ENCODE measurements at regions not wholly inside any gene's neighbourhood (a gene's known extent, or its start where the extent isn't known, plus 50 kb on each side); places are given as distances from the start of the nearest gene placed in this dataset.

GRCh38 chr18:22844628-22845027, 88.5 kb upstream of the RBBP8 start:
- H3K9me3 ChIP-seq (ENCODE audit: control insufficient read depth, insufficient read depth, low read length) = no peaks in the 10 kb centered on the region
- DNase-seq (ENCODE audit: low read depth, low spot score) = no peak
- CTCF ChIA-PET = no interaction called here
- no peak overlapping the region for H3K27ac ChIP-seq (ENCODE audit: low read depth, low read length)
- TF ChIP-seq CTCF (IDR thresholded peaks at IDR 0.05; ENCODE audit: low read depth, low read length) = no peak
- no peak overlapping the region for H3K4me3 ChIP-seq (ENCODE audit: low read depth, low read length)
- H3K27me3 ChIP-seq (ENCODE audit: control insufficient read depth, insufficient read depth, low read length) = no peaks in the 10 kb centered on the region
- POLR2A ChIA-PET = no interaction called here

- ChIA-PET CTCF (interaction anchor here (0.7 to 1.2 kb wide), 5 partner anchors 15 to 493 kb away, joined by 3 read pairs; no protein-coding TSS in a partner anchor), POLR2A (no interaction called here)
- Histone ChIP-seq H3K27ac (ENCODE audit: low read depth, low read length) (no peak overlapping the region), H3K4me3 (ENCODE audit: low read depth, low read length) (no peak overlapping the region), H3K27me3 (ENCODE audit: control insufficient read depth, insufficient read depth, low read length) (no peaks in the 10 kb centered on the region), H3K9me3 (ENCODE audit: control insufficient read depth, insufficient read depth, low read length) (no peaks in the 10 kb centered on the region)
- no peak for DNase-seq (ENCODE audit: low read depth, low spot score)
- peak; percentile 64 for TF ChIP-seq CTCF (IDR thresholded peaks at IDR 0.05; ENCODE audit: low read depth, low read length)
These were observed 86.9 kb upstream of the RBBP8 start for GRCh38 chr18:22846088-22846683.

GRCh38 chr18:22846697-22847096, 86.4 kb upstream of the RBBP8 start:
- Histone ChIP-seq H3K9me3 (ENCODE audit: control insufficient read depth, insufficient read depth, low read length) (no peaks in the 10 kb centered on the region), H3K27ac (ENCODE audit: low read depth, low read length) (no peak overlapping the region), H3K27me3 (ENCODE audit: control insufficient read depth, insufficient read depth, low read length) (no peaks in the 10 kb centered on the region), H3K4me3 (ENCODE audit: low read depth, low read length) (no peak overlapping the region)
- CTCF ChIA-PET = interaction anchor here (0.6 to 1.6 kb wide), 3 partner anchors 16 to 975 kb away, joined by 3 to 5 read pairs (median 3); no protein-coding TSS in a partner anchor
- DNase-seq (ENCODE audit: low read depth, low spot score) = no peak
- POLR2A ChIA-PET = no interaction called here
- no peak for TF ChIP-seq CTCF (IDR thresholded peaks at IDR 0.05; ENCODE audit: low read depth, low read length)

- no peak for DNase-seq (ENCODE audit: low read depth, low spot score)
- Histone ChIP-seq H3K9me3 (ENCODE audit: control insufficient read depth, insufficient read depth, low read length) (no peaks in the 10 kb centered on the region), H3K27ac (ENCODE audit: low read depth, low read length) (no peak overlapping the region), H3K27me3 (ENCODE audit: control insufficient read depth, insufficient read depth, low read length) (no peaks in the 10 kb centered on the region), H3K4me3 (ENCODE audit: low read depth, low read length) (no peak overlapping the region)
- ChIA-PET POLR2A (interaction anchor here (0.6 to 1.0 kb wide), 2 partner anchors 8 to 124 kb away, joined by 5 to 6 read pairs; no protein-coding TSS in a partner anchor), CTCF (interaction anchor here (0.7 to 1.6 kb wide), 3 partner anchors 17 to 1229 kb away, joined by 3 to 5 read pairs (median 3); no protein-coding TSS in a partner anchor)
- TF ChIP-seq CTCF (IDR thresholded peaks at IDR 0.05; ENCODE audit: low read depth, low read length) = no peak
These were observed 85.7 kb upstream of the RBBP8 start for GRCh38 chr18:22847392-22847791.

- DNase-seq (ENCODE audit: low read depth, low spot score) = no peak
- no peak overlapping the region for H3K4me3 ChIP-seq (ENCODE audit: low read depth, low read length)
- no peak for TF ChIP-seq CTCF (IDR thresholded peaks at IDR 0.05; ENCODE audit: low read depth, low read length)
- ChIA-PET POLR2A (interaction anchor here (1.0 kb wide), 1 partner anchor 9 kb away, joined by 5 read pairs; no protein-coding TSS in a partner anchor), CTCF (interaction anchor here (0.7 to 1.6 kb wide), 3 partner anchors 34 to 1228 kb away, joined by 3 to 5 read pairs (median 5); no protein-coding TSS in a partner anchor)
- H3K9me3 ChIP-seq (ENCODE audit: control insufficient read depth, insufficient read depth, low read length) = no peaks in the 10 kb centered on the region
- no peak overlapping the region for H3K27ac ChIP-seq (ENCODE audit: low read depth, low read length)
- H3K27me3 ChIP-seq (ENCODE audit: control insufficient read depth, insufficient read depth, low read length) = no peaks in the 10 kb centered on the region
These were observed 85.2 kb upstream of the RBBP8 start for GRCh38 chr18:22847867-22848451.

All from AG04450 (cell line).